Thyroid gland (tissue), 4 donors: ENCODE measurements at regions not wholly inside any gene's neighbourhood (a gene's known extent, or its start where the extent isn't known, plus 50 kb on each side); places are given as distances from the start of the nearest gene placed in this dataset.

Experiments used
- DNase-seq, 2 donors: peaks; one replicate each; pipeline ENCODE4 v3.0.0-alpha.2; 2019
- H3K27ac ChIP-seq, 3 donors: fragments of 200-600 bp; sonication (generic); 1 replicate in 2 of 3; 2 replicates in 1 of 3; pipeline ENCODE4 v1.5.1; 2016 to 2019; ENCODE audit warnings: mild to moderate bottlenecking in 1 of 3, moderate library complexity in 1 of 3
- H3K27me3 ChIP-seq: fragments of 200-600 bp; sonication (generic); one replicate; pipeline ENCODE4 v1.5.1; 2019
- H3K36me3 ChIP-seq, 2 donors: fragments of 200-600 bp; sonication (generic); one replicate each; pipeline ENCODE4 v1.5.1; 2016 to 2019
- H3K4me1 ChIP-seq, 2 donors: fragments of 200-600 bp; sonication (generic); one replicate each; pipeline ENCODE4 v1.5.1; 2017 to 2019
- H3K4me3 ChIP-seq, 3 donors: fragments of 200-600 bp; sonication (generic); replicated peaks in 1 of 3; 1 replicate in 2 of 3; 2 replicates in 1 of 3; pipeline ENCODE4 v1.5.1; 2016; ENCODE audit warnings: mild to moderate bottlenecking in 1 of 3
- H3K9me3 ChIP-seq: fragments of 200-600 bp; sonication (generic); one replicate; pipeline ENCODE4 v1.5.1; 2017
- POLR2A ChIP-seq, 2 donors: fragments of 450-650 bp; IDR thresholded peaks; one replicate each; pipeline ENCODE4 v1.6.1; 2017; ENCODE audit warnings: antibody characterized with exemption in 2 of 2, mild to moderate bottlenecking in 2 of 2, moderate library complexity in 1 of 2
- WGBS, 2 donors: methylation state at CpG; one replicate each; pipeline ENCODE4 v1.1.5; 2017; 5-methylcytosine and 5-hydroxymethylcytosine counted together
- intact Hi-C: fragments of 100-400 bp; cut with DNase I; formaldehyde crosslinking; loops from one replicate; pipeline ENCODE4 v1.15.1; 2023
- TF ChIP-seq, protein P1 (sequence below), 6 experiments: fragments of 200-600 bp in 3 of 6; fragments of 450-650 bp in 3 of 6; sonication (generic) in 3 of 6; IDR thresholded peaks; one replicate each; pipeline ENCODE4 v1.5.1; 2016 to 2019; ENCODE audit warnings: antibody characterized with exemption in 6 of 6, mild to moderate bottlenecking in 2 of 6, inconsistent platforms in 1 of 6, moderate library complexity in 1 of 6

DNA sequence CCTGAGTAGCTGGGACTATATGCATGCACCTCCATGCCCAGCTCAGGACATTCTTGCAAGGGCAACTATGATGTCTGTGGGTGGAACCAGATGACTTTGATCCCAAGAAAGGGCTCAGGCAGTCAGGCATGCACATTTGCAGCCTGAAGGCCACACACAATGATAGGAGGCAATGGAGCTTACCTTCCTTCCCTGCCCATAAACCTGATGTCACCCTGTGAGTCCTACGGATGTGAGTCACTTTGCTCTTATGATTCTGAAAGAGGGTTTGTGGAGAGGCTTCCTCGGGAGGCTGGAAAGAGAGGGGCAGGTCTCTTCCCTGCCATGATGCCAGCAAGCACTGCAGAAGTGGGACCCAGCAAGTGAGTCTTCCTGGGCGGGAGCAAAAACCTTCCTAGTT lies 202.4 kb downstream of the LY86 start:
- TF ChIP-seq, protein P1, sequence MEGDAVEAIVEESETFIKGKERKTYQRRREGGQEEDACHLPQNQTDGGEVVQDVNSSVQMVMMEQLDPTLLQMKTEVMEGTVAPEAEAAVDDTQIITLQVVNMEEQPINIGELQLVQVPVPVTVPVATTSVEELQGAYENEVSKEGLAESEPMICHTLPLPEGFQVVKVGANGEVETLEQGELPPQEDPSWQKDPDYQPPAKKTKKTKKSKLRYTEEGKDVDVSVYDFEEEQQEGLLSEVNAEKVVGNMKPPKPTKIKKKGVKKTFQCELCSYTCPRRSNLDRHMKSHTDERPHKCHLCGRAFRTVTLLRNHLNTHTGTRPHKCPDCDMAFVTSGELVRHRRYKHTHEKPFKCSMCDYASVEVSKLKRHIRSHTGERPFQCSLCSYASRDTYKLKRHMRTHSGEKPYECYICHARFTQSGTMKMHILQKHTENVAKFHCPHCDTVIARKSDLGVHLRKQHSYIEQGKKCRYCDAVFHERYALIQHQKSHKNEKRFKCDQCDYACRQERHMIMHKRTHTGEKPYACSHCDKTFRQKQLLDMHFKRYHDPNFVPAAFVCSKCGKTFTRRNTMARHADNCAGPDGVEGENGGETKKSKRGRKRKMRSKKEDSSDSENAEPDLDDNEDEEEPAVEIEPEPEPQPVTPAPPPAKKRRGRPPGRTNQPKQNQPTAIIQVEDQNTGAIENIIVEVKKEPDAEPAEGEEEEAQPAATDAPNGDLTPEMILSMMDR (IDR thresholded peaks at IDR 0.05) = no peak
- no peak for TF ChIP-seq POLR2A (IDR thresholded peaks at IDR 0.05)
- Histone ChIP-seq H3K4me1 (peaks cover 0 to 5% of the 10 kb centered on the region in 2 donors), H3K9me3 (no peaks in the 10 kb centered on the region), H3K27me3 (no peaks in the 10 kb centered on the region), H3K4me3 (no peak overlapping the region), H3K36me3 (no peaks in the 10 kb centered on the region), H3K27ac (no peak overlapping the region)
- intact Hi-C loops = no loop called here
- 83 to 97% methylated on average over 3 of the region's 3 CpGs for whole genome bisulfite sequencing, 2 donors
- no peak for DNase-seq

DNA sequence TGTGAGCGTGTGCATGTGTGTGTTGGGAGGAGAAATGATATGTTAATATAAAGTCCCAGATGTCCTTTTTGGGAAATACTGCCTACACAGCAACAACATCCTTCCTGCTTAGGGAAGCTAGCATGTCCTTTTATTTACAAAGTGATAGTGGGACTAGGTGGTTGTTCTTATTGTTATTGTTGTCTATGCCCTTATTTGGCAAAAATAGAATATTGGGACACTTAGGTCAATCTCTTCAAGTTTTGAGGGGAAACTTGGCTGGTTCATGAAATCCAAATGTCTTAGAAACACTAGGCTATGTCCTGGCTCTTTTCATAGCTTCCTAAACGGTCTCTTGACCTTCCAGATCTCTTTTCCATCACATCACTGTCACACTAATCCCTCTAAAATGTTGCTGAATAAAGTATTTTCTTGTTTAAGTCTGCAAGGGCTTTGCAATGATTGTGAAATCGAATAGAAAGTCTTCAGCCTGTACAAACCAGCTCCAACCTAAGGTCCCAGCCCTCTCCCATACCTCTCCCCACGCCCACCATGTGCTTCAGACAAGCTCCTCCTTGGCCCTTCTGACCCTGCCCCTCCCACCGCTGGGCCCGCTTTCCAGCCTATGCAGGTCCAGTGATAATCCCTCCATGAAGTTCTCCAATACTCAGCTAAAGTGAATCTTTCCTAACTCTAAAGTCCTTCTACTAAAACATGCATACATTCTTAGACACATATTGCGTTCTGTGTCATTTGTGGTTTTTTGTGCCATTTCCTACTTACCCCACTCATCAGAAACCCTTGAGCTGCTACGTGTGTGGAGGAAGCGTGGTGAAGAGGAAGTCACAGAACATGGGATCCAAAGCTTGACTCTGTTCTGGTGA lies 205.1 kb downstream of the LY86 start:
- TF ChIP-seq, protein P1 (IDR thresholded peaks at IDR 0.05) = no peak
- TF ChIP-seq POLR2A (IDR thresholded peaks at IDR 0.05) = no peak
- 86 to 90% methylated on average over 9 of the region's 9 CpGs for WGBS, 2 donors
- H3K4me1 ChIP-seq = peaks cover 0 to 5% of the 10 kb centered on the region in 2 donors

DNA sequence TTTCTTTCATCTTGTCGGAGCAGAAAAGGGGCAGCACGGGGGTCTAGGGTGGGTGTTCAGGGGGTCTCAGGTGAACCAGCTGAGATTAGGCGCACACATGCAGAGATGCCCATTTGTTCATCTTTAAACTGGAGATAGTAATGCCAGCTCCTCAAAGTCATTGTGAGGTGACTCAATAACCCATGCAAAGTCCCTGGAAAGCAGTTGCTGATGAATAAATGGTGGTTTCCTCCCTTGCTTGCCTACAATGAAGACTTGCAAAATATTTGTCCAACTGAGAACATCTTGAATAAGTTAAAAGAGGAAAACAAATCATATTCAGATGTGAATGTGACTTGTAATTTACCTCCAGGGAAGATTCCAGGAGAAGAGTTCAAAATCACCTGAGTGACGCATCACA lies 206.9 kb downstream of the LY86 start:
- Histone ChIP-seq H3K27ac (no peak overlapping the region), H3K4me1 (peaks cover 0 to 8% of the 10 kb centered on the region in 2 donors), H3K4me3 (no peak overlapping the region), H3K36me3 (no peaks in the 10 kb centered on the region), H3K27me3 (no peaks in the 10 kb centered on the region), H3K9me3 (no peaks in the 10 kb centered on the region)
- no peak for DNase-seq
- TF ChIP-seq POLR2A (IDR thresholded peaks at IDR 0.05) = no peak
- TF ChIP-seq, protein P1 (IDR thresholded peaks at IDR 0.05) = no peak
- intact Hi-C loops = no loop called here
- 88 to 91% methylated on average over 4 of the region's 4 CpGs for WGBS, 2 donors

More for the DNA sequence above, 205.1 kb downstream of the LY86 start:
- no peak overlapping the region for H3K4me3 ChIP-seq
- no peaks in the 10 kb centered on the region for H3K36me3 ChIP-seq
- intact Hi-C loops = no loop called here
- H3K9me3 ChIP-seq = no peaks in the 10 kb centered on the region
- no peak for DNase-seq
- H3K27ac ChIP-seq = no peak overlapping the region
- H3K27me3 ChIP-seq = no peaks in the 10 kb centered on the region

DNA sequence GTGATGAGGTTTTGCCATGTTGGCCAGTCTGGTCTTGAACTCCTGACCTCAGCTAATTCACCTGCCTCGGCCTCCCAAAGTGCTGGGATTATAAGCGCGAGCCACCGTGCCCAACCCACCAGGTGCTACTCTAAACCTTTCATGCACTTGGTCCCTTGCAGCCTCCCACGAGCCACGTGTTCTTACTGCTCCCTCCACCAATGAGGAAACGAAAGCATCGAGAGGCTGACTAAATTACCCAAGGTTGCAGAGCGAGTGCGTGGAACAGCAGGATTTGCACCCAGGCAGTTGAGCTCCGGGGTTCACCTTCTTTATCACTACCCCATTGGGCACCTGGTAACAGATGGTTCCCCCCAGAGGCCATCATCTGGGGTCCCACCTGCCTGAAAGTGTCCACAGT lies 208.3 kb downstream of the LY86 start:
- WGBS, 2 donors = 91 to 98% methylated on average over 11 of the region's 11 CpGs
- intact Hi-C loops = no loop called here
- Histone ChIP-seq H3K4me1 (peaks cover 13 to 15% of the 10 kb centered on the region in 2 donors), H3K4me3 (no peak overlapping the region), H3K9me3 (no peaks in the 10 kb centered on the region), H3K27me3 (no peaks in the 10 kb centered on the region), H3K36me3 (no peaks in the 10 kb centered on the region), H3K27ac (no peak overlapping the region)
- no peak for DNase-seq
- TF ChIP-seq, protein P1 (IDR thresholded peaks at IDR 0.05) = no peak
- no peak for TF ChIP-seq POLR2A (IDR thresholded peaks at IDR 0.05)

DNA sequence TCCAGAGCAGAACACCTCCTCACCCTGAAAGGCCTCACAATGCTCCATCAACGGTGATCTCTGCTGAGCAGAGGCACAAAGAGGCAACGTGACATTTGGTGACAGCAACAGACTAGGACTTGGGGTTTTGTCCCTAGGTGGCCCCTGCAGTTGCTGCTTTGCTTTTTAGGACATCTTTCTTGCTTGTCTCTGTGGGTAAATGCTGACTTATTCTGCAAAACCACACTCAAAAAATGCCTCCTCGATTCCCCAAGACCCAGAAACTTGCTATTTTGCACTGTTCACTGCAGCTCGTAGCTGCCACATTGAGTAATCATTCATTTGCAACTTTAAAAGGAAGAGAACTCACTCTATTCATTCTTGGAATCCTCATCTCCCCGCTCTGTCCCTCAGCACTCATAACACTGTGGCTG lies 209.9 kb downstream of the LY86 start:
- WGBS, 2 donors = 86% methylated on average over 5 of the region's 5 CpGs
- no peak for DNase-seq
- Histone ChIP-seq H3K36me3 (no peaks in the 10 kb centered on the region), H3K4me1 (peaks cover 18 to 21% of the 10 kb centered on the region in 2 donors), H3K27me3 (no peaks in the 10 kb centered on the region), H3K9me3 (no peaks in the 10 kb centered on the region), H3K4me3 (no peak overlapping the region), H3K27ac (no peak overlapping the region)
- TF ChIP-seq, protein P1 (IDR thresholded peaks at IDR 0.05) = no peak
- TF ChIP-seq POLR2A (IDR thresholded peaks at IDR 0.05) = no peak
- intact Hi-C loops = no loop called here
